ENCODE measurements at regions not wholly inside any gene's neighbourhood (a gene's known extent, or its start where the extent isn't known, plus 50 kb on each side); places are given as distances from the start of the nearest gene placed in this dataset.

DNA sequence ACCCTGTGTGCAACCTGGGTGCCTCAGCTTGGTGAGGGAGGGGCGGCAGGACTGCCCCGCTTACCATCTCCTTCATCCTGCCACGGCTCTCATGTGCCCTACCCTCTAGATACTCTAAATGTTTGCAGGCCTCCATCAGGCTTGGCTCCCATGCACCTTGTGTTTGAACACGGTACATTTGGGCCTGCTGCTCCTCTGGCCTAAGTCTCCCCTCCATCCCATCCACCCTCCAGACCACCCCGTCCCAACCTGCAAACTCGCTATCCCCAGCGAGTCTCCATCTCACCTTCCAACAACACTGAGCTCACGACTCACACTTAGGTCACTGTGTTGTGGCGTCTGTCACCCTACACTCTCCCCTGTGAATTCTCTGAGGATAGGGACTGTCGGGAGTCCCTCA, 274.2 kb downstream of the TEX29 start:
- TF ChIP-seq, protein P1, sequence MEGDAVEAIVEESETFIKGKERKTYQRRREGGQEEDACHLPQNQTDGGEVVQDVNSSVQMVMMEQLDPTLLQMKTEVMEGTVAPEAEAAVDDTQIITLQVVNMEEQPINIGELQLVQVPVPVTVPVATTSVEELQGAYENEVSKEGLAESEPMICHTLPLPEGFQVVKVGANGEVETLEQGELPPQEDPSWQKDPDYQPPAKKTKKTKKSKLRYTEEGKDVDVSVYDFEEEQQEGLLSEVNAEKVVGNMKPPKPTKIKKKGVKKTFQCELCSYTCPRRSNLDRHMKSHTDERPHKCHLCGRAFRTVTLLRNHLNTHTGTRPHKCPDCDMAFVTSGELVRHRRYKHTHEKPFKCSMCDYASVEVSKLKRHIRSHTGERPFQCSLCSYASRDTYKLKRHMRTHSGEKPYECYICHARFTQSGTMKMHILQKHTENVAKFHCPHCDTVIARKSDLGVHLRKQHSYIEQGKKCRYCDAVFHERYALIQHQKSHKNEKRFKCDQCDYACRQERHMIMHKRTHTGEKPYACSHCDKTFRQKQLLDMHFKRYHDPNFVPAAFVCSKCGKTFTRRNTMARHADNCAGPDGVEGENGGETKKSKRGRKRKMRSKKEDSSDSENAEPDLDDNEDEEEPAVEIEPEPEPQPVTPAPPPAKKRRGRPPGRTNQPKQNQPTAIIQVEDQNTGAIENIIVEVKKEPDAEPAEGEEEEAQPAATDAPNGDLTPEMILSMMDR (conservative IDR thresholded peaks at IDR 0.05; ENCODE audit: control insufficient read depth, insufficient read depth, low read depth, low read length): no peak
- no peak for DNase-seq (ENCODE audit: low read depth)
- no peak overlapping the region for H3K4me3 ChIP-seq (ENCODE audit: control insufficient read depth, low read depth, low read length)

DNA sequence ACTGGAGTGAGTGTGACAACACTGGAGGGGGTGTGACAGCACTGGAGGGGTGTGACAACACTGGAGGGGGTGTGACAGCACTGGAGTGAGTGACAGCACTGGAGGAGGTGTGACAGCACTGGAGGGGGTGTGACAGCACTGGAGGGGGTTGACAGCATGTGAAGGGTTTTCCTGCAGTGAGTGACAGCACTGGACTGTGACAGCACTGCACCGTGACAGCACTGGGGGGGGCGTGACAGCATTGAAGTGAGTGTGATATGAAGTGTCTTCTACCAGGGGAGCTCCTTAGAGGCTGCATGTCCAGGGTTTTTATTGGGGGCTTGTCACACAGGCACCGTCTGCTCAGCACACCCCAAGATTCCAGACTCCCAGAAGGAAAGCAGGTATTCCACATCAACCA, 274.8 kb downstream of the TEX29 start:
- no peak for DNase-seq (ENCODE audit: low read depth)
- TF ChIP-seq, protein P1 (conservative IDR thresholded peaks at IDR 0.05; ENCODE audit: control insufficient read depth, insufficient read depth, low read depth, low read length): no peak
- no peak overlapping the region for H3K4me3 ChIP-seq (ENCODE audit: control insufficient read depth, low read depth, low read length)

DNA sequence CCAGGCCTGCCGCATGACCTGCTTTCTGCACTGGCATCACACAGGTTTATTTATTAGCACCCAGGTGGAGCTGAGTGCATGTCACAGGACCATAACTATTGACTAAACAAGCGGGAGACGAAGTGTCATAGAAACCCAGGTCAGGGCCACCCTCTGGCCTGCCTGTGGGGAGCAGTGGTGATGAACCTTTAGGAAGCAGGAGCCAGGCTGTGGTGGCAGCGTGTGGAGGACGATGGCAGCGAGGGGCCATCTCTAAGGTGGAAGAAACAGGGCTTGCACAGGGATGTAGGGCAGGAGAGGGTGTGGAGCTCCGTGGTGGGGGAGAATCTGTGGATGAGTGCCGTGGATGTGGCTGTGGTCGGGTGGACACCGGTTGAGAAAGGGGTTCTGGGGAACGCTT, 275.3 kb downstream of the TEX29 start:
- TF ChIP-seq, protein P1 (conservative IDR thresholded peaks at IDR 0.05; ENCODE audit: control insufficient read depth, insufficient read depth, low read depth, low read length): no peak
- no peak for DNase-seq (ENCODE audit: low read depth)
- H3K4me3 ChIP-seq (ENCODE audit: control insufficient read depth, low read depth, low read length): no peak overlapping the region

DNA sequence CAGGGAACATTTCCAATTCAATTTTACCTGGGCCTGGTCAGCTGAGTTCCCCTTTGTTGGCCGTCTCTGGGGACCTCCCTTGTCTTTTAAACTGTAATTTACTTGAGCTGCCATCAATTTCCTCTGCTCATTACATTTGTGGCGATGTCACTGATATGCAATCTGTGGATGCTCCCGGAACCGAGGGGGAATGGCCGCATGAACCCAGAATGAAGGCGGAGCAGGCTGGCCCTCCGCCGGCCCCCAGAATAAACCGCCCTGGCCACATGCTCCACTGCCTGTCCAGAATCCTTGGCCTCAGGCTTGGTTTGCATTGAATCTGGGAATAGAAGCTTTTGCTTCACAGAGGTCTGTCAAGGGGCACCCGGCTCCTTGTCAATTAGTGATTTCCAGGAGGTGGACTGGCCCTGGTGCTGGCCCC, 276.8 kb downstream of the TEX29 start:
- no peak for DNase-seq (ENCODE audit: low read depth)
- no peak overlapping the region for H3K4me3 ChIP-seq (ENCODE audit: control insufficient read depth, low read depth, low read length)
- TF ChIP-seq, protein P1 (conservative IDR thresholded peaks at IDR 0.05; ENCODE audit: control insufficient read depth, insufficient read depth, low read depth, low read length): no peak

DNA sequence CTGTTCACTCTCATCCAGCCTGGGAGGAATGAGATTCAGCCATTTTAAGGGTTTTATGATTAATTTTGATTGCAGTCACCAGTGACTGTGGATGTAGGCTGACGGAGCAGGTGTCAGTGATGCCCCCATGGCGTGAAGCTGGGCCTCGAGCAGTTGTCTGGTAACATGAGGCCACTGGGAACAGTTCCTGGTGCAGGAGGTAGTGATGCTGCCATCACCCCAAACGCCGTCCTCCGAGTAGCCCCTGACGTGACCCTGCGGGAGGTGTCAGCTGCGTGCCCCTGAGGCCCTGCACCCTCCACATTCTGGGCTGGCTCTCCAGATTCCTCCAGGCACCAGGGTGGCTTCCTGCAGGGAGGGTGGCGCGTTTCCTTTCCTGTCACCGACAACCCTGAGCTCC, 277.2 kb downstream of the TEX29 start:
- TF ChIP-seq, protein P1 (conservative IDR thresholded peaks at IDR 0.05; ENCODE audit: control insufficient read depth, insufficient read depth, low read depth, low read length): no peak
- no peak overlapping the region for H3K4me3 ChIP-seq (ENCODE audit: control insufficient read depth, low read depth, low read length)
- no peak for DNase-seq (ENCODE audit: low read depth)

DNA sequence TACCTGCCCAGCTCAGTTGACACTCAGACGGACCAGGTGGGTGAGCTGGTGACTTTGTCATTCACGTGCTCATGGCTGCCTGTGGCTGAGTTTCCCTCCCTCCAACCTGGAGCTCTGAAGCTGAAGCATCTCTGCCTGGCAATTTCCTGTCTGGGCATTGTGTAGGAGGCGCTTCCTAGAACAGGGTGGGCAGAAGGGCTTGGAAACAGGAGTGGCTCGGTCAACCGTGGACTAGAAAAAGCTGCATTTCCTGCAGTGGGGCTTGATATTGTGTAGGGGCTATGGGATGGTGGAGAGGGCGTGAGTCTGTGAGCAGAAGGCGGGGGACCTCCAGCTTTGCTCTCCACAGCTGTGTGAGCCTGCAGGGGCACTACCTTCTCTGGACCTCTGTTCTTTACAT, 278.3 kb downstream of the TEX29 start:
- no peak for DNase-seq (ENCODE audit: low read depth)
- TF ChIP-seq, protein P1 (conservative IDR thresholded peaks at IDR 0.05; ENCODE audit: control insufficient read depth, insufficient read depth, low read depth, low read length): no peak
- H3K4me3 ChIP-seq (ENCODE audit: control insufficient read depth, low read depth, low read length): no peak overlapping the region

DNA sequence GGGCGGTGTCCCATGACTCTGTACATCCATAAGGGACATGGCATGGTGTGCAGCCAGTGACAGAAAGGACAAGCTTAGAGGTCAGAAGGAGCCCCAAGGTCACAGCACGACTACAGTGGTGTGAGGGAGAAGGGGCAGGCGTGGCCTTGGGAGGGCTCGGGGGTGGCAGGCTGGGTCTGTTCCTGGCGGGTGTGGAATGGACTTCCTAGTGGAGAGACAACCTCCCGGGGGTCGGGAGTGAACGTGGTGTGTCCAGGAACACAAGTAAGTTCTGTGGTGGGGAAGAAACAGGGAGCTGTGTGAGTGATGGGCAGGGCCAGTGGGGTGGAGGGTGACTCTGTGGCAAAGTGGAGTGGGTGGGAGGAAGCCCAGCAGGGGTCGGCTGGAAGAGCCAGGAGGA, 279.3 kb downstream of the TEX29 start:
- DNase-seq (ENCODE audit: low read depth): no peak
- TF ChIP-seq, protein P1 (conservative IDR thresholded peaks at IDR 0.05; ENCODE audit: control insufficient read depth, insufficient read depth, low read depth, low read length): no peak

More for the DNA sequence above, 279.3 kb downstream of the TEX29 start:
- no peak overlapping the region for H3K4me3 ChIP-seq (ENCODE audit: control insufficient read depth, low read depth, low read length)
